Neural crest cell (in vitro differentiated cells): ENCODE measurements at regions not wholly inside any gene's neighbourhood (a gene's known extent, or its start where the extent isn't known, plus 50 kb on each side); places are given as distances from the start of the nearest gene placed in this dataset.

Source experiments
- DNase-seq: peaks from one replicate; pipeline ENCODE4 v3.0.0; 2021; ENCODE audit warnings: low read depth, mixed read lengths, low spot score
- H3K27ac Mint-ChIP-seq: one replicate; pipeline ENCODE4 v1.8.0; 2021; ENCODE audit warnings: mild to moderate bottlenecking, mixed read lengths; ENCODE audit not compliant: unreplicated experiment
- H3K27me3 Mint-ChIP-seq: 2 replicates; pipeline ENCODE4 v1.8.0; 2021; ENCODE audit warnings: low read depth, mild to moderate bottlenecking, mixed read lengths
- H3K36me3 Mint-ChIP-seq: 2 replicates; pipeline ENCODE4 v1.8.0; 2021; ENCODE audit warnings: low read depth, mild to moderate bottlenecking, mixed read lengths
- H3K4me1 Mint-ChIP-seq: 2 replicates; pipeline ENCODE4 v1.8.0; 2021; ENCODE audit warnings: mixed read lengths
- H3K4me3 Mint-ChIP-seq: one replicate; pipeline ENCODE4 v1.8.0; 2021; ENCODE audit warnings: mild to moderate bottlenecking, mixed read lengths
- H3K9me3 Mint-ChIP-seq: 2 replicates; pipeline ENCODE4 v1.8.0; 2021; ENCODE audit warnings: mixed read lengths
- CTCF ChIP-seq: fragments of 200-600 bp; sonication (generic); conservative IDR thresholded peaks from 2 replicates; pipeline ENCODE4 v1.5.0; 2021; ENCODE audit warnings: antibody characterized with exemption, mild to moderate bottlenecking

GRCh38 chrX:45773572-45773971 is 572.9 kb upstream of the DIPK2B start:
- TF ChIP-seq CTCF, result no peak
- Mint-ChIP-seq H3K27me3 (no peaks in the 10 kb centered on the region), H3K4me3 (no peak overlapping the region), H3K36me3 (no peaks in the 10 kb centered on the region), H3K4me1 (peaks cover 20% of the 10 kb centered on the region), H3K9me3 (no peaks in the 10 kb centered on the region), H3K27ac (no peak overlapping the region)
- no peak for DNase-seq

GRCh38 chrX:45771560-45772340 is 571.1 kb upstream of the DIPK2B start:
- H3K4me3 Mint-ChIP-seq, result no peak overlapping the region
- H3K36me3 Mint-ChIP-seq, result no peaks in the 10 kb centered on the region

GRCh38 chrX:45771114-45771513 is 570.4 kb upstream of the DIPK2B start:
- Mint-ChIP-seq H3K27me3 (no peaks in the 10 kb centered on the region), H3K9me3 (no peaks in the 10 kb centered on the region), H3K27ac (no peak overlapping the region), H3K36me3 (no peaks in the 10 kb centered on the region), H3K4me1 (peaks cover 29% of the 10 kb centered on the region), H3K4me3 (no peak overlapping the region)
- no peak for TF ChIP-seq CTCF
- DNase-seq, result no peak

More at GRCh38 chrX:45771560-45772340, 571.1 kb upstream of the DIPK2B start:
- Mint-ChIP-seq H3K4me1 (peaks cover 29% of the 10 kb centered on the region), H3K27ac (no peak overlapping the region), H3K27me3 (no peaks in the 10 kb centered on the region), H3K9me3 (no peaks in the 10 kb centered on the region)
- no peak for DNase-seq
- no peak for TF ChIP-seq CTCF

- H3K27me3 Mint-ChIP-seq, result no peaks in the 10 kb centered on the region
- H3K4me3 Mint-ChIP-seq, result peak overlapping the region; percentile 64
- DNase-seq, result peak; percentile 16
- peak overlapping the region; percentile 85 for H3K27ac Mint-ChIP-seq
- no peak for TF ChIP-seq CTCF
- H3K9me3 Mint-ChIP-seq, result no peaks in the 10 kb centered on the region
- peaks cover 29% of the 10 kb centered on the region for H3K4me1 Mint-ChIP-seq
- H3K36me3 Mint-ChIP-seq, result no peaks in the 10 kb centered on the region
Observed at GRCh38 chrX:45769761-45770582, 569.3 kb upstream of the DIPK2B start.

GRCh38 chrX:45768666-45769236 is 568.1 kb upstream of the DIPK2B start:
- no peaks in the 10 kb centered on the region for H3K9me3 Mint-ChIP-seq
- H3K27me3 Mint-ChIP-seq, result no peaks in the 10 kb centered on the region
- H3K27ac Mint-ChIP-seq, result no peak overlapping the region
- H3K4me3 Mint-ChIP-seq, result peak overlapping the region; percentile 64
- DNase-seq, result no peak
- no peaks in the 10 kb centered on the region for H3K36me3 Mint-ChIP-seq
- peaks cover 29% of the 10 kb centered on the region for H3K4me1 Mint-ChIP-seq
- TF ChIP-seq CTCF, result no peak
